Ishikawa (cell line): ENCODE measurements at regions not wholly inside any gene's neighbourhood (a gene's known extent, or its start where the extent isn't known, plus 50 kb on each side); places are given as distances from the start of the nearest gene placed in this dataset.

ENCODE experiments used
- EGR1 ChIP-seq: IDR thresholded peaks from 2 replicates; pipeline ENCODE4 v1.6.1; 2012
- EP300 ChIP-seq: IDR thresholded peaks from 2 replicates; pipeline ENCODE4 v1.6.1; 2012; ENCODE audit warnings: borderline replicate concordance
- NFIC ChIP-seq: IDR thresholded peaks from 2 replicates; pipeline ENCODE4 v1.6.1; 2012
- RAD21 ChIP-seq: IDR thresholded peaks from 2 replicates; pipeline ENCODE4 v1.6.1; 2012; ENCODE audit warnings: low read depth
- TAF1 ChIP-seq: IDR thresholded peaks from 2 replicates; pipeline ENCODE4 v1.6.1; 2012; ENCODE audit warnings: low read depth, mild to moderate bottlenecking
- TCF12 ChIP-seq: IDR thresholded peaks from 2 replicates; pipeline ENCODE4 v1.6.1; 2012; ENCODE audit warnings: low read depth
- TEAD4 ChIP-seq: IDR thresholded peaks from 2 replicates; pipeline ENCODE4 v1.6.1; 2012
- YY1 ChIP-seq: IDR thresholded peaks from 2 replicates; pipeline ENCODE4 v1.6.1; 2012; ENCODE audit warnings: low read depth
- ZBTB7A ChIP-seq: IDR thresholded peaks from 2 replicates; pipeline ENCODE4 v1.6.1; 2012; ENCODE audit warnings: low read depth
- TF ChIP-seq, protein P1 (sequence below): IDR thresholded peaks from 2 replicates; pipeline ENCODE4 v1.6.1; 2012; ENCODE audit warnings: low read depth, mild to moderate bottlenecking
- TF ChIP-seq, protein P2 (sequence below): IDR thresholded peaks from 2 replicates; pipeline ENCODE4 v1.6.1; 2012
- TF ChIP-seq, protein P3 (sequence below): IDR thresholded peaks from 2 replicates; pipeline ENCODE4 v1.6.1; 2012

DNA sequence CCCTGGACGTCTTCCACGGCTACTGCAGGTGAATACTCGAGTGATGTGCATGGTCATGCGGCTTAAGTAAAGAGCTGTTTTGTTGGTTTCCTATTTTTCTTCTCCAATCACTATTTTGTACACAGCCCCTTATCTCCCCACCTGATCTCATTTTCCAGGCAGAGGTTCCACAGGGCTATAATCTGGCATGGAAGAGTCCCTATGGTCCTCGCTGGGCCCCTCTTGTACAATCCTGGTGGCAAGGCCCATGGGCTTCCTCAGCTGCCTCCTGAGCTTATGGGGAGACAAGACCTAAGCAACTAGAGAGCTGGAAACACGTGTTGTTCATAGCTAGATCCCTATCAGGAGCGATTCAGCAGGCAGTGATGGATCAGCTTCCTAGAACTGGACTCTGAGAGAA, 181.3 kb upstream of the ADO start:
- no peak for TF ChIP-seq EP300
- TF ChIP-seq, protein P1, sequence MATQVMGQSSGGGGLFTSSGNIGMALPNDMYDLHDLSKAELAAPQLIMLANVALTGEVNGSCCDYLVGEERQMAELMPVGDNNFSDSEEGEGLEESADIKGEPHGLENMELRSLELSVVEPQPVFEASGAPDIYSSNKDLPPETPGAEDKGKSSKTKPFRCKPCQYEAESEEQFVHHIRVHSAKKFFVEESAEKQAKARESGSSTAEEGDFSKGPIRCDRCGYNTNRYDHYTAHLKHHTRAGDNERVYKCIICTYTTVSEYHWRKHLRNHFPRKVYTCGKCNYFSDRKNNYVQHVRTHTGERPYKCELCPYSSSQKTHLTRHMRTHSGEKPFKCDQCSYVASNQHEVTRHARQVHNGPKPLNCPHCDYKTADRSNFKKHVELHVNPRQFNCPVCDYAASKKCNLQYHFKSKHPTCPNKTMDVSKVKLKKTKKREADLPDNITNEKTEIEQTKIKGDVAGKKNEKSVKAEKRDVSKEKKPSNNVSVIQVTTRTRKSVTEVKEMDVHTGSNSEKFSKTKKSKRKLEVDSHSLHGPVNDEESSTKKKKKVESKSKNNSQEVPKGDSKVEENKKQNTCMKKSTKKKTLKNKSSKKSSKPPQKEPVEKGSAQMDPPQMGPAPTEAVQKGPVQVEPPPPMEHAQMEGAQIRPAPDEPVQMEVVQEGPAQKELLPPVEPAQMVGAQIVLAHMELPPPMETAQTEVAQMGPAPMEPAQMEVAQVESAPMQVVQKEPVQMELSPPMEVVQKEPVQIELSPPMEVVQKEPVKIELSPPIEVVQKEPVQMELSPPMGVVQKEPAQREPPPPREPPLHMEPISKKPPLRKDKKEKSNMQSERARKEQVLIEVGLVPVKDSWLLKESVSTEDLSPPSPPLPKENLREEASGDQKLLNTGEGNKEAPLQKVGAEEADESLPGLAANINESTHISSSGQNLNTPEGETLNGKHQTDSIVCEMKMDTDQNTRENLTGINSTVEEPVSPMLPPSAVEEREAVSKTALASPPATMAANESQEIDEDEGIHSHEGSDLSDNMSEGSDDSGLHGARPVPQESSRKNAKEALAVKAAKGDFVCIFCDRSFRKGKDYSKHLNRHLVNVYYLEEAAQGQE = no peak
- no peak for TF ChIP-seq NFIC
- TF ChIP-seq, protein P2, sequence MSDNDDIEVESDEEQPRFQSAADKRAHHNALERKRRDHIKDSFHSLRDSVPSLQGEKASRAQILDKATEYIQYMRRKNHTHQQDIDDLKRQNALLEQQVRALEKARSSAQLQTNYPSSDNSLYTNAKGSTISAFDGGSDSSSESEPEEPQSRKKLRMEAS = no peak
- TF ChIP-seq, protein P3, sequence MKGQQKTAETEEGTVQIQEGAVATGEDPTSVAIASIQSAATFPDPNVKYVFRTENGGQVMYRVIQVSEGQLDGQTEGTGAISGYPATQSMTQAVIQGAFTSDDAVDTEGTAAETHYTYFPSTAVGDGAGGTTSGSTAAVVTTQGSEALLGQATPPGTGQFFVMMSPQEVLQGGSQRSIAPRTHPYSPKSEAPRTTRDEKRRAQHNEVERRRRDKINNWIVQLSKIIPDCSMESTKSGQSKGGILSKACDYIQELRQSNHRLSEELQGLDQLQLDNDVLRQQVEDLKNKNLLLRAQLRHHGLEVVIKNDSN = no peak
- TF ChIP-seq RAD21 = no peak
- no peak for TF ChIP-seq ZBTB7A
- TF ChIP-seq TAF1 = no peak
- TF ChIP-seq YY1 = no peak
- no peak for TF ChIP-seq TEAD4
- no peak for TF ChIP-seq EGR1
- no peak for TF ChIP-seq TCF12
